ENCODE measurements at regions not wholly inside any gene's neighbourhood (a gene's known extent, or its start where the extent isn't known, plus 50 kb on each side); places are given as distances from the start of the nearest gene placed in this dataset.

DNA sequence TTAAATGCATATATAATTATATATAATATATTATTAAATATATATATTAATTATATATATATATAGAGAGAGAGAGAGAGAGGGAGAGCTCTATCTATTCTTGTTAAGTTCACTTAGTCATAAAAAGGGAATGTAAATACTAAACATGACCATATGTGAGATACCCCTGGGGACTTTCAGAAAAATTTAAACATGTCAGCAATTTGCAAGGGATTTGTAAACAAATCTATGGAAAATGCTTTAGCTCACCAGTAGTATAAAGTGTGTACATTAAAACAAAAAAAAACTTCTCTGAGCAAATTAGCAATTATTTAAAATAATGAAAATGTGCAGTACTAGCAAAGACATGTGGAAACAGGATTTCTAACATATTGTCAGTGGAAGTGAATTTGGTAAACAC is 1755.5 kb downstream of the PCDH19 start:
- no peak for DNase-seq
